Muscle of back (tissue), 3 donors: ENCODE measurements at regions not wholly inside any gene's neighbourhood (a gene's known extent, or its start where the extent isn't known, plus 50 kb on each side); places are given as distances from the start of the nearest gene placed in this dataset.
A peak's percentile ranks its signal among the peaks of the same experiment; 100 is the strongest.
"Not testable (repeated sequence)": the region's sequence is repeated elsewhere in the genome, so short reads cannot be mapped to it uniquely, and the experiment has no call there.

Experiments
- DNase-seq, 3 donors: peaks; one replicate each; pipeline versions ENCODE4 v3.0.0 to v3.0.0-alpha.2; 2013

DNA sequence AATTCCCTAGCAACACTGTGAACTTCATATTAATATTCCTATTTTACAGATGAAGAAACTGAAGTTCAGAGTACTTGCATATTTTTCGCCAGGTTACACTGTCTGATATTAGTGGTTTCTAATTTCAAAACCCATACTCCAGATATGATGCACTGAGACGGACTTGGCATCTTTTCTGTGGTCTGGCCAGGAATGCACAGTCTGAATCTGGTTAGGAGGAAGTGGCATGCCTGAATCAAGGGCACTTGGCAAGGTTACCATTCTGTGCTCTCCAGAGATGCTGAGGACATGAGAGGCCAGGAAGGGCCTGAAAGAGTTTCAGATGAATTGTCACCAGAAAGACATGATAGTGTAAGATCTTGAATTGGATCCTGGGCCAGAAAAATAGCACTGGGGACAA lies 150.1 kb downstream of the HAO1 start:
- no peak for DNase-seq

DNA sequence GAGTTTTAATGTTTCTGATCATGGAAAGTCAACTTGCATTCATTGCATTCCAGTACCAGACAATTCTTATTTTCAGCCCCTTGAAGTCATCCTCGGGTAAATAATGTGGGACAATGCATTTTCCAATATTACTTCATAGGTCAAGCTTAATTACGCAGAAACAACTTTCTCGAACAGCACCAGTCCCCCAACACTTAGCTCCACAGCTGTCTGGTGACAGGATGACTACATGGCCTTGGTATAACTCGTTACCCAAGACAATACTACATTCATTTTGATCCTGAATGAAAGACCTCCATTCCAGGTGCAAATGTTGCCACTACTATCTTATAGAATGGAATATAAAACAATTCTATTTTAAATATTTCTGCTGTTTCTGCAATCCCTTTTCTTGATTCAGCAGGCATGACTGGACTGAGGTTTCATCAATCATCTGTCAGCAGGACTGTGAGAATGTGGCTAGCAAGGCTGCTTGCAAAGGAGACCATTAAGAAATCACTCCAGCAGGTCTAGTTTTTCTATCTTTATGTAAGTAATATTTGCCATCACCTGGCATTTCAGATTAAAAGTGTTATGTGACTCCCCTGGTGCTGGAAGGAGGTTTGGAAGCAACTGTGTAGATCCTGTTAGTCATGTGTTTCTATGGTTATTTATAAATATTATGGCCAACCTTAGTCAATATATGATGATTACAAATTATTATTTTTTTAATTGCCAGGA lies 147.9 kb downstream of the HAO1 start:
- no peak for DNase-seq

DNA sequence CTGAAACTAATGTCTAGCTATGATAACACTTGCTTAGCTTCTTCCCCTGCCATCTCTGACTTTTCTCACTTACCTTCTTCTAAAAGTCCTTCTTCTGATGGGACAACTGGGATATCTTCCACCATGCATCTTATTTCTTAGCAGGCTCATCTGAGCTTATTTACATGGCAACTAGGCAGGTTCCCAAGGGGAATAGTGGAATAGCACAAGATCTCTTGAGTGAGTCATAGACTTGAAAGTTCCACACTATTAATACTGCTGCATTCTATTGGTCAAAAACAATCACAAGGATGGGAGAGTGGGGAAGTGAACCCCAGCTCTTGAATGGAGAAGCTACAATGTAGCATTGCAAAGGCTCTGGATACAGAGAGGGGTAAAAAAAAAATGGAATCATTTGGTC lies 142.1 kb downstream of the HAO1 start:
- DNase-seq = no peak

DNA sequence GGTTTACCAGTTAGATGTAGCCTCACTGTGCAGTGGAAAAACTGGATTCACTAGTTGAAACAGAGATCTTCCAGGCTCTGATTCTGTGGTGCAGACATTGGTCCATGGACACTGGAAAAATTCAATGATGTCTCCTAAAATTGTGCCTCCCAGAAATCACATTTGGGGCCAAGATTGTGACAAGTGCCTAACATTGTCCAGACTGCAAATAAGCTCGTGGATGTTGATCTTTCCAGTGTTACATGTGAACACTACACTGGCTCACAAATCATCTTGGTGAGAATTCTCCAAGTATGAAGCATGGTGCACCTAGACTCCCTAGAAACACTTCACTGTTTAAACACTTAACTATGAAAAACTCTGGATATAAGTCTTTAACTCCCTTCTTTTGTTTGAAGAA lies 140.4 kb downstream of the HAO1 start:
- no peak for DNase-seq

- DNase-seq = not testable (repeated sequence)
Measured at GRCh38 chr20:7803411-7804151, 136.7 kb downstream of the HAO1 start.

GRCh38 chr20:7806831-7807230 lies 133.4 kb downstream of the HAO1 start:
- no peak for DNase-seq

DNA sequence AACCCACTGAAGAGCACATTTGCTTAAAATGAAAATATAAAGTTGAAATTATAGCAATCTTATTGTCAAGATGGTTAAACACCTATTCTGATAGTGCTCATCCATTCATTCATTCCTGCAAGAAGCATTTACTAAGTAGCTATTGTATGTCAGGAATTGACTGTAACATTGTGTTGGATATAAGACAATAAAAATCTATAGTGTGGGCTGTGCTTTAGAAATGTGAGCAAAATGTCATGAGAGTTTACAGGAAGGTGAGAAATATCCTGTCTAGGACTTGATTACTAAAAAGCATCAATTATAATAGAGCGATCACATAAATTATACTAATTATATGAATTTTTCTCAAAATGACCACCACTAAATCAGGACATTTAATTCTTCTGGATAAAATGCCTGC lies 123.0 kb downstream of the HAO1 start:
- no peak for DNase-seq

GRCh38 chr20:7818477-7818876 lies 121.8 kb downstream of the HAO1 start:
- no peak for DNase-seq

- no peak for DNase-seq
Measured at GRCh38 chr20:7820897-7821296, 119.4 kb downstream of the HAO1 start.

GRCh38 chr20:7822772-7823171 lies 117.5 kb downstream of the HAO1 start:
- DNase-seq = no peak

- peak in 1 of 3 donors; percentile 15 for DNase-seq
Measured at GRCh38 chr20:7828437-7828836, 111.8 kb downstream of the HAO1 start.

DNA sequence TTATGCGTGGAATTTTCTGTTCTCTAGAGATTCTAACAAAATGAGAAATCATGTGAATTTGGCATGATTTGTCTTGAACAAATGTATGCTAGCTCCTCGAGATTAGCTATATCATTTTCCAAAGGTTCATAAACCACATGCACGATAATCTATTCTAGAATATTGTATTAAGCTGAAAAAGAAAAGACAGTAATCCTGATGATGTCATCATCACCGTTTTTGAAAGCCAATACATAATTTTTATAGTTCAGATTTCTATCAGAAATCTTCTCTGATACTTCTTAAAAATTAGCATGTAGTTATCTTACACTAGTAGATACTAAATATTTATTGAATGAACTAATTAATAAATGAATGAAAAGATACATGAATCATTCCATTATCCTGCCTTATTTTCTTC lies 111.2 kb downstream of the HAO1 start:
- no peak for DNase-seq

- no peak for DNase-seq
Measured at GRCh38 chr20:7829776-7830175, 110.5 kb downstream of the HAO1 start.
